ENCODE measurements at regions not wholly inside any gene's neighbourhood (a gene's known extent, or its start where the extent isn't known, plus 50 kb on each side); places are given as distances from the start of the nearest gene placed in this dataset.

DNA sequence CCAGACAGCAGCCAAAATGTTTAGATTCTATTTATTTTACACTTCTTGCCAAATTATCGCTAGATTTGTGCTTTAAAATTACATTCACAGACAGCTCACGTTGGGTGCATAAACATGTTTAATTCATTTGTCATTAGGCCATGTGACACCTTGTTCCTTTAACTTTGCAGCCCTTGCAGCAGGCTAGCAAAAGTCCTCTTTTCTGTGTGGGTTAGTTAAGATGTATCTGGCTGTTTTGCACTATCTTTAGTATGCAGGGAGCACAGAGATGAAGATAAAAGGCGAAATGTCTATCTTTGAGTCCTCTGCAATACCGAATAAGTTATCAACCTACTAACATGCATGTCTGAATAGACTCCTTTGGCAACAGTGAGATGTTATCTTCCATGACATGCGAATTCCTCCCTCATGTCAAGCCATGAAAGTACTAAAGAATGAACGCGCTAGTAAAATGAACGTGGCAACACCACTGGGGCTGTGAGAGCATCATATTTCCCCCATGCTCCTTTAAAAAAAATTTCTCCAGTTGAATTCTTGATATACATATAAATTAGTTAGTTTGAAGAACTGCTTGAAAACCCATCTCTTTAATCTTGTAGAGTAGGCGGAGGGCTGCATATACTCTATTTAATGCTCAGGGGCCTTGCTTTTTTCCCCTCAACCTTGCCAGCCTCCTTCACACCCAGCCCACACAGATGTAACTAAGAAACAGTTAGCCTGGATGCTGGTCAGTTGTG is 620.4 kb upstream of the NR2F2 start:
- no TSS peak for BruUV-seq (replicated peaks)
- TF ChIP-seq EZH2 (IDR thresholded peaks at IDR 0.05; ENCODE audit: borderline replicate concordance, low read depth, low read length, poor library complexity, severe bottlenecking): no peak
- TF ChIP-seq, protein P1, sequence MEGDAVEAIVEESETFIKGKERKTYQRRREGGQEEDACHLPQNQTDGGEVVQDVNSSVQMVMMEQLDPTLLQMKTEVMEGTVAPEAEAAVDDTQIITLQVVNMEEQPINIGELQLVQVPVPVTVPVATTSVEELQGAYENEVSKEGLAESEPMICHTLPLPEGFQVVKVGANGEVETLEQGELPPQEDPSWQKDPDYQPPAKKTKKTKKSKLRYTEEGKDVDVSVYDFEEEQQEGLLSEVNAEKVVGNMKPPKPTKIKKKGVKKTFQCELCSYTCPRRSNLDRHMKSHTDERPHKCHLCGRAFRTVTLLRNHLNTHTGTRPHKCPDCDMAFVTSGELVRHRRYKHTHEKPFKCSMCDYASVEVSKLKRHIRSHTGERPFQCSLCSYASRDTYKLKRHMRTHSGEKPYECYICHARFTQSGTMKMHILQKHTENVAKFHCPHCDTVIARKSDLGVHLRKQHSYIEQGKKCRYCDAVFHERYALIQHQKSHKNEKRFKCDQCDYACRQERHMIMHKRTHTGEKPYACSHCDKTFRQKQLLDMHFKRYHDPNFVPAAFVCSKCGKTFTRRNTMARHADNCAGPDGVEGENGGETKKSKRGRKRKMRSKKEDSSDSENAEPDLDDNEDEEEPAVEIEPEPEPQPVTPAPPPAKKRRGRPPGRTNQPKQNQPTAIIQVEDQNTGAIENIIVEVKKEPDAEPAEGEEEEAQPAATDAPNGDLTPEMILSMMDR (conservative IDR thresholded peaks at IDR 0.05; ENCODE audit: low read depth, low read length): no peak

DNA sequence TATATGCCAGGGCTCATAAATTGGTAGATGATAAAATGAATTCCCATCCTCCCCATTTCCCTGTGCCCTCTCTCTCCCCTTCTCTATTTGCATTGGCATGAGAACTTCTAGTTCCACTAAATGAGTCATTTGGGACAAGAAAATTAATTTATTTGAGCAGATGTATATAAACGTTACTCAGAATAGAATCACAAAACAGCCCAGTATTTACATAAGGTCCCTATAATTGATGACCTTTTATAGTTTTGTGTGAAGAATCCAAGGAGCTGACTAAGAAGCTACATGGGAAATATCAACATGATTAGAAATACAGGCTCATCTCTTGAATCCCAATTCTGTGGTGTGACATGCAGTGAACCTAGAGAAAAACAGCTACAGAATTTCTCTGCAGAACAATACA is 617.7 kb upstream of the NR2F2 start:
- no TSS peak for BruUV-seq (replicated peaks)
- Histone ChIP-seq H3K4me3 (ENCODE audit: low read depth, low read length, poor library complexity, severe bottlenecking) (no peak overlapping the region), H3K4me1 (ENCODE audit: insufficient read depth, low read length, poor library complexity, severe bottlenecking) (no peaks in the 10 kb centered on the region), H3K36me3 (ENCODE audit: insufficient read depth, low read length, poor library complexity, severe bottlenecking) (no peaks in the 10 kb centered on the region), H3K9me3 (ENCODE audit: low read depth, low read length, poor library complexity, severe bottlenecking) (no peaks in the 10 kb centered on the region), H3K27ac (ENCODE audit: low read depth, low read length, poor library complexity, severe bottlenecking) (no peak overlapping the region), H3K27me3 (replicated peaks; ENCODE audit: insufficient read depth, low read depth, low read length, poor library complexity) (no peaks in the 10 kb centered on the region)
- POLR2A ChIA-PET (ENCODE audit: low non-redundant PET): no interaction called here
- TF ChIP-seq EZH2 (IDR thresholded peaks at IDR 0.05; ENCODE audit: borderline replicate concordance, low read depth, low read length, poor library complexity, severe bottlenecking): no peak
- TF ChIP-seq, protein P1 (conservative IDR thresholded peaks at IDR 0.05; ENCODE audit: low read depth, low read length): no peak
- CTCF ChIA-PET: no interaction called here
- DNase-seq (ENCODE audit: low spot score): no peak
- intact Hi-C loops (cut with micrococcal nuclease; ENCODE audit: unreplicated experiment): no loop called here

More for the DNA sequence above, 620.4 kb upstream of the NR2F2 start:
- Histone ChIP-seq H3K4me1 (ENCODE audit: insufficient read depth, low read length, poor library complexity, severe bottlenecking) (no peaks in the 10 kb centered on the region), H3K36me3 (ENCODE audit: insufficient read depth, low read length, poor library complexity, severe bottlenecking) (no peaks in the 10 kb centered on the region), H3K9me3 (ENCODE audit: low read depth, low read length, poor library complexity, severe bottlenecking) (no peaks in the 10 kb centered on the region), H3K4me3 (ENCODE audit: low read depth, low read length, poor library complexity, severe bottlenecking) (no peak overlapping the region), H3K27me3 (replicated peaks; ENCODE audit: insufficient read depth, low read depth, low read length, poor library complexity) (no peaks in the 10 kb centered on the region), H3K27ac (ENCODE audit: low read depth, low read length, poor library complexity, severe bottlenecking) (no peak overlapping the region)
- intact Hi-C loops (cut with micrococcal nuclease; ENCODE audit: unreplicated experiment): no loop called here
- ChIA-PET POLR2A (ENCODE audit: low non-redundant PET) (no interaction called here), CTCF (no interaction called here)
- DNase-seq (ENCODE audit: low spot score): no peak

DNA sequence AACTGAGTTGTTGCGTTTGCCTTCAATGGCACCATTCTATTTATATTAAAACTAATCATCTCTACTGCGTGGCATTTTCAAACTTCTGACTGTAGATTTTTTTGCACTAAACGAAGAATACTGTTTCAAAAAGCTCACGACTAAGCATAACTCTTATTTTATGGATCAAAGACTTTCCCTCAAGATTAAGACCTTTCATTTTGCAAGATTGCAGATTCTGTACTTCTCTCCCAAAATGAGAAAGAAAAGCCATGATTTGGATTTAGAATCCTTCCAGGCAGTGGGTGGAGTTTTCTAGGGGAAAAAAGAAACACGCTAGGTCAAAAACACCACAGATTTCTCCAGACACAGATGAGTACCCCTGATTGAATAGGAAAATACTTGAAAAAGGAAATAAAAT is 617.2 kb upstream of the NR2F2 start:
- Histone ChIP-seq H3K36me3 (ENCODE audit: insufficient read depth, low read length, poor library complexity, severe bottlenecking) (no peaks in the 10 kb centered on the region), H3K27ac (ENCODE audit: low read depth, low read length, poor library complexity, severe bottlenecking) (no peak overlapping the region), H3K4me3 (ENCODE audit: low read depth, low read length, poor library complexity, severe bottlenecking) (no peak overlapping the region), H3K9me3 (ENCODE audit: low read depth, low read length, poor library complexity, severe bottlenecking) (no peaks in the 10 kb centered on the region), H3K27me3 (replicated peaks; ENCODE audit: insufficient read depth, low read depth, low read length, poor library complexity) (no peaks in the 10 kb centered on the region), H3K4me1 (ENCODE audit: insufficient read depth, low read length, poor library complexity, severe bottlenecking) (no peaks in the 10 kb centered on the region)
- DNase-seq (ENCODE audit: low spot score): no peak
- intact Hi-C loops (cut with micrococcal nuclease; ENCODE audit: unreplicated experiment): no loop called here
- ChIA-PET POLR2A (ENCODE audit: low non-redundant PET) (no interaction called here), CTCF (no interaction called here)
- no TSS peak for BruUV-seq (replicated peaks)
- no peak for TF ChIP-seq EZH2 (IDR thresholded peaks at IDR 0.05; ENCODE audit: borderline replicate concordance, low read depth, low read length, poor library complexity, severe bottlenecking)
- TF ChIP-seq, protein P1 (conservative IDR thresholded peaks at IDR 0.05; ENCODE audit: low read depth, low read length): no peak
